Midbrain (tissue), 1 donor: ENCODE measurements at regions not wholly inside any gene's neighbourhood (a gene's known extent, or its start where the extent isn't known, plus 50 kb on each side); places are given as distances from the start of the nearest gene placed in this dataset.
"Not testable (repeated sequence)": the region's sequence is repeated elsewhere in the genome, so short reads cannot be mapped to it uniquely, and the experiment has no call there.

Experiments
- DNase-seq: peaks from one replicate; lab custom pipeline; 2025; lab: John Stamatoyannopoulos, UW

DNA sequence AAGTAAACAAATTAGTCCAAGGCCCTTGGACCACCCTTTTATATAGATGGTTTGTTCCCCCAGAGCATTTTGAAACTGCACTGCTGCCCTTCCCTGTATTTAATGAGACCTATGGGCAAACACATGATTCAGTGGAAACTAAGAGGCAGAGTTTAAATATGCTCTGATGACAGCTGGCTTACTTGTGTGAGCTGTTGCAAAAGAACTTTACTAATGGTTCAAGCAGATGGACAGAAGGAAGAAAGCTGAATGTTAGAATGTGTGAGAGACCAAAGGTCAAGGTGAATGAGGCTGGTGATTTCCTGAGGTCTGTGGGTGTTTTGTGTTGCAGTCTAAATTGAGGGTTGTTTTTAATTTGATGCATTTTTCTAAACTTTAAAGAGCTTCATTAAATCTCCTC lies 123.0 kb upstream of the CEP162 start:
- DNase-seq = no peak

DNA sequence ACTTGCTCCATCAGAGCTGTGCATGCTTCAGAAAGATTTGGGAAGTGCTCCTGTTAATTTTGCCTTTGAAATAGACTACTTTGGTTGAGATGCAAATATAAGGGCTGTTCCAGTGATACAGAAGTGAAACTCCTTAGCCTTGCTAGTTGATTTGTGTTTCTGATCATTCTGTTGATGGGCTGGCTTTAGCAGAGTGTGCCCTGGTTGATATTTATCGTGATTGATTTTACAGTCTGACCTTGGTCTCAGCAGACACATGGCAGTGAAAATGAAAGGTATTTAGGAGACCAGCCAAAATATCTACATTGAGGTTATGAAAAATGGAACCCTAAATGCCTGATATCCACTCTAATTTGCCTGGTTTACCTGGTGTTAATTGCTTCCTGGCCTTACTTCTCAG lies 122.1 kb upstream of the CEP162 start:
- DNase-seq = no peak

DNA sequence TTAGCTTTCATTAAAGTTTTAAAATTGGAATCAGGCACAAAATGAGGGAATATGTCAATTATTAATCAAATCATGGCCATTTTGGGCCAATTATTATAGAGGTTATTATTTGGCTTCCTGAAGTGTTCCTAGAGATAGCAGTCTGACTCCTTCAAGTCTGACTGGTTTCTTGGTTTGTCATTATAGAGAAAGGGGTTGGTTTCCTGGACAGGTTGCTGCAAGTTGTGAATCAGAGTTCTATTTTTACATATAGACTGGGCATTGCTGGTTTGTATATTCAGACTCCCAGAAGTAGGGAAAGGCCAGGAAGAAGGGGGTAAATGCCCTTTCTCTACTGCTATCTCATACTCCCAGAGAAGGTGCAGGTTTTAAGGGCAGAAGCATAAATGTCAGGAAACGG lies 121.4 kb upstream of the CEP162 start:
- DNase-seq = no peak

DNA sequence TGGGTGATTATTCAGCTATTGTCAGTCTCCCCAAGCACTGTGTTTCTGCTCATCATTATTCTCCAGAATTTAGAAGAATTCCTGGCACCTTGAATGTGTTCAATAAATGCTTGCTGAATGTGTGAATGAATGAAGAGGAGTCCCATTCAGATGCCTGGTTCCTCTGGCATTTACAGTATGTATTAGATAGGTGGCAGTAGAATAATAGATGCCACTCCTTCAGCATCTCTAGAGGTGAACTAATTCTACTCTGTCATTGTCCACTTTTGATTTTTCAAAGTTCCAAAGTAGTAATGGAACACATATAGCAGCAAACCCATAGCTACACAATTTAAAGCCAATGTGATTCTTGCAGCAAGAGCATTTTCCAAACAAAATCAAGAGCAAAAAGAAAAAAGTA lies 118.9 kb upstream of the CEP162 start:
- DNase-seq = no peak

DNA sequence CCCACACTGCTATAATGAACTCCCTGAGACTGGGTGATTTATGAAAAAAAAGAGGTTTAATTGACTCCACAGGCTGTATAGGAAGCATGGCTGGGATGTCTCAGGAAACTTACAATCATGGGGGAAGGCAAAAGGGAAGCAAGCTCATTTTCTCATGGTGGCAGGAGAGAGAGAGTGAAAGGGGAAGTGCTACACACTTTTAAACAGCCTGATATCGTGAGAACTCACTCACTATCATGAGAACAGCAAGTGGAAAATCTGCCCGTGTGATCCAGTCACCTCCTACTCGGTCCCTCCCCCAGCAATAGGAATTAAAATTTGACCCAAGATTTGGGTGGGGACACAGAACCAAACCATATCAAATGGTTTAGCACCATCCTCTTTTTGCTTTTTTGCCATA lies 116.6 kb upstream of the CEP162 start:
- DNase-seq = no peak

DNA sequence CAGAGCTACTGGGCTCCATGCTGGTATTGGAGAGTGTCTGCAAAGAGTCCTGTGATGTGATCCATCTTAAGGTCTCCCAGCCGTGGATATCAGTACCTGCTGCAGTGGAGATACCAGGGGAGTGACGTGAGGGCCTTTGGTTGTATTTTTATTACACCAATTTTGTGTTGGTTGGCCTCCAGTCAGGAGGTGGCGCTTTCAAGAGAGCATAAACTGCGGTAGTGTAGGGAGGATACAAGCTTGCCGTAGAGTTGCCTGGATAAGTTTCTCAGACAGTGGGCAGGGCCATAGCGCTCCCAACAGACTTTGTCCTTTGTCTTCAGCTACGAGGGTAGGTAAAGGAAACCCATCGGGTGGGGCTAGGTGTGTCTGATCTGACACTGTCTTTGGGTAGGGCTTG lies 113.0 kb upstream of the CEP162 start:
- no peak for DNase-seq

DNA sequence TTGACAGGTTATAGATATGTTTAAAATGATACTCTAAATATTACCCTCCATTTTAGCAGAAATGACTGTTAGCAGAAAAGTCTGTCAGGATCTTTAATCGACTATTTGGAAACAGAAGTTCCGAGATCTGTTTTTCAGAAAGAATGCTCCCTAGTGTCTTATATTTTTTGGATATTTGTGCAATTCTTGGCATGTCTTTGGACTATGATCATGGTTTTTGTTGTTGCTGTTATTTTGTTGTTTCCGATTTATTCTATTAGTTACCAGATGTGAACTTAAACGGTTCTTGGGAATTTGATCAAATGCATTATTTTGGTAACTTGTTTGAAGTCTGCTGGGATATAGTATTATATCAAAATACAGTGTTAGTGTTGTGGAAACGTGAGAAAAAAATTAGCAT lies 106.4 kb upstream of the CEP162 start:
- no peak for DNase-seq

DNA sequence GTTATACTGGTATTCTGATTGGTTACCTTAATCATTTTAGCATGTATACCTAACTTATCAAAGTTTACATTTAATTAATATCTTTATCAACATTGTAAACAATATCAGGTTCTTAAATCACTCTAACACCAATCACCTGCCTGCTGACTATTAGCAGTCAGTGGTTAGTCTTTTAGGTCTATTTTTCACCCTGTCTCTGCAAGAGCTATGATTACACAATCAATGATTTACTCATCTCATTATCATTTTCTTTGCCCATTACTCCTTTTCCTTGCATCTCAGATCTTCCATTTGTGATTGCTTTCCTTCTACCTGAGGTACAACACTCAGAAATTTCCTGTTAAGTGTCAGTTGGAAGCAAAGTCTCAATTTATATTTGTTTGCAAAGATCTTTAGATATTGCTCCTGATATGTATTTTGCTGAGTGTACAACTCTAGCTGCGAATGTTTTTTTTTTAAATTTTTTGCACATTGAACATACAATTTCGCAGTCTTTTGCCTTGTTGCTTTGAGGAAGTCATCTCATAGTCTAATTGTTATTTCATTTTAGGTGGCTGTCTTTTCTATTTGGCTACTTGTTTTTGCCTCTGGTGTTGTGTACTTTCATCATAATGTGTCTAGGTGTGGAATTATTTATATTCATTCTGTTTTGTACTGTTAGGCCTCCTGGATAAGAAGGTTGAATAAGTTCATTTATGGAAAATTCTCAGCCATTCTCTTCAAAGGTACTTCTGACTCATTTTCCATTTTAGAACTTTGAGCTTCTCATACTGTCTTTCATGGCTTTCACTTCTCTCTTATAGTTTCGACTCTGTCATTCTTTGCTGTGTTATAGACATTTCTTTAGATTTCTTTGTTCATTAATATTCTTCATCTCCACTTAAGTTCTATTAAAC lies 104.9 kb upstream of the CEP162 start:
- DNase-seq = no peak

DNA sequence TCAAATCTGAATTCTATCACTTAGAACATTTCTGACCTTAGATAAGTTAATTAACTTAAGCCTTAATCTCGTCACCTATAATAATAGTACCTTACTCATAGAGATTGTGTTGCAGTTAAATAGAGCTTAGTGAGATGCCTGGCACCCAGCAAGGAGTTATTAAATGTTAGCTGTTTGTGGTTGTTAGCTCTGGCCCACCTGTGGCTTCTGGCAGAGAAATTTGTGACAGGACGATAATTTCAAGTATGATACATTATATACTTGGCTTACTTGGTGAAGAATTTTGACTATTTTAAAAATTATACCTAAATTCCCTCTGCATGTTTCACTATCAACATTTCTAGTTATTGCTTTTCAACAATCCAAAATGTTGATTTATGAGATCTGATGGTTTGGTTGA lies 102.9 kb upstream of the CEP162 start:
- no peak for DNase-seq

DNA sequence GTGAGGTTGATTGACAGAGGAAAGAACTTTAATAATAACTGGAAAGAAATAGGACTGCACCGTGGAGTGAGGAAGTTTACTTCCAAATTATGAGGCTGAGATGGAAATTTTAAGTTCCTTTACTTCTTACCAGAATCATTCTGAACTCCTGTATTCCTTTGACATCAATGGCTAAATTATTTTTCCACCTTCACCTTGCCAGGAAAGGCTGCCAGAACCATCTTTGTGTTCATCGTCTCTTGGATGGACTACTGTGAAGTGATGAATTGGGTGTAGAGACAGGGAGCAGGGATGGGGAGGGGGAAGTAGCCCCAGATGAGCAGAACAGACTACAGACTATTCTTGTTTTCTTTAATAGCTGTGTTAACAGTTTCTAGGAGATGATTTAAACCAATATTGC lies 102.1 kb upstream of the CEP162 start:
- DNase-seq = no peak

DNA sequence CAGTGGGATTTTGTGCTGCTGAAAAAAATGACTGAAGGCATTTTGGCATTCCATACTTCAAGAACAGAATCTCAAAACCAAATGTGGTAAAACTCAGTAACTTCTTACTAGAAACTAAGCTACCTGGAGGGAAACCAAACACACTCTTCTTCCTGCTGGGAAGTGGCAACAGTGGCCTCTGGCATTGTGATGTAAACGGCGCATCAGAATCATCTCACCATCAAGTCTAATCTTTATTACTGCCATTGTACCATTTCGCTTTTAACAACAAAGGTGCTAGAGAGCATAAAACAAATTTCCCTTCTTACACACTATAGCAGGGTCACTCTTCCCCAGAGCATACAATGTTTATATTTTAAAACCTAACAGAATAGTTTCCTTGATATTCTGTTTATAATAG lies 101.6 kb upstream of the CEP162 start:
- no peak for DNase-seq

DNA sequence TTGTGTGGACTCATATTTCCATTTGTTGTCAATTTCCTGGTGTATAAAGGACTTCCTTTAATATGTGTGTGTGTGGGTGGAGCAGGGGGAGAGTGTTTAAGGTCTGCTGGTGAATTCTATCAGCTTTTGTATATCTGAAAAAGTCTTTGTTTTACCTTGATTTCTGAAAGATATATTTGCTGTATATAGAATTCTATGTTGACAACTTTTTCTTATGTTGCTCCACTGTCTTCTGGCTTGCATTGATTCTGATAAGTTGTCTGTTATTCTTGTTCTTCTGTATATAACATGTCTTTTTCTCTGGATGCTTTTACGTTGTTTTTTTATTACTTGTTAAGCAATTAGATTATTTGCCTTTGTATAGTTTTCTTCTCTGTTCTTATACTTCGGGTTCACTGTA lies 90.0 kb upstream of the CEP162 start:
- no peak for DNase-seq

DNA sequence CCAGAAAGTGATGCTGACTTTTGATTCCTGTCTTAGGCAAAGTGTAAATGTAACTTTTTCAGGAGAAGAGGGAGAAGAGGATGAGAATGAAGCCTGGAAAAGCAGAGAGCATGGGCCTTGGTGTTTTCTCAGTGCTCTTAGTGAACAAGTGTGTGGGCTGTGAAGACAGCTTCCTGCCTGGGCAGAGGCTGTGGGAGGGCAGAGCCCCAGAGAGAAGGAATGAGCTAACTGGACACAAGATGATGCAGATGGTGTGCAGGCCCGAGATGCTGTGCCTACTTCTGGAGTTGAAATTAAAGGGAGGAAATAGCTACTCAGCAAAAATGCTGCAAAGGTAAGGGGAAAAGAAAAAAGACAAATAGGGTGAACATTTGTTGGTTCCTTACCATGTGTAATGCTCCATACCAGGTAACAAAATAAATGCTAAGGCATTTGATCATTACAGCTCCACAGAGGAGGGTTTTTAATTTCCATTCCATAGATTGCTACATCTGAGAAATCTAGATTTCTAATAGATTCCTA lies 87.0 kb upstream of the CEP162 start:
- no peak for DNase-seq

DNA sequence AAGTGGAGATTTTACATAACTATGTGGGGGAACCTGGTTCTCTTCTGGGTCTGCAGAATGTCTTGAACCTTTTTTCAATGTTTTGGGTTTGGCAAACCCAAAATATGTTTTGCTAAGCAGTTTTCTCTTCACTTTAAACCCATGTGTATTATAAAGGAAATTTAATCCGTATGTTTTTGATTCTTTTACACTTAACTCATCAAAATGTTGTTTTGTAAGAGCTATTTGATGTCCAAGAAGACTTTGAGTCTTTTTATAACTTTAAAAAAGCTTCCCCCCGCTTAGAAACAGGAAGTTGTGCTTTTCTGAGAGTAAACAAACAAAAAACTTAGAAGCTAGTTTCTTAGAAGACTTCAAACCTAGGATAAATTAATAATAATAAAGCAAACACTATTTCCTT lies 81.9 kb upstream of the CEP162 start:
- DNase-seq = no peak

DNA sequence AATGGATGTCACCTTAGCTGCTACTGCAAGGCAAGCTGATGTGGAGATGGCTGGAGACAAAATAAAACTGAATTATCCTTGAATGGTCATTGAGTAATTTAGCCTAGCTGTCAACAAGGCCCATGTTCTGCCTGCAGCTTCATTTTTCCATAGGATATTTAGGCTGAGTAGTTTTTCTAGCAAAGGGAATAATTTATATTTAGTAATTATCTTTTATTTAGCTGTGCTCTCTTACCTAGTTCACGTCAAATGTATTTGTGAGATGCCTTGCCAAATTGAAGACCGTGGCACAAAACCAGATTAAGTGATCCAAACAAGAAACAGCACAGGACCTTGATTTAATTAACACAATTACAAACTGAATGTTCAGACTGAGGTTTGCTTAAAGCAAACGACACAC lies 77.4 kb upstream of the CEP162 start:
- no peak for DNase-seq

DNA sequence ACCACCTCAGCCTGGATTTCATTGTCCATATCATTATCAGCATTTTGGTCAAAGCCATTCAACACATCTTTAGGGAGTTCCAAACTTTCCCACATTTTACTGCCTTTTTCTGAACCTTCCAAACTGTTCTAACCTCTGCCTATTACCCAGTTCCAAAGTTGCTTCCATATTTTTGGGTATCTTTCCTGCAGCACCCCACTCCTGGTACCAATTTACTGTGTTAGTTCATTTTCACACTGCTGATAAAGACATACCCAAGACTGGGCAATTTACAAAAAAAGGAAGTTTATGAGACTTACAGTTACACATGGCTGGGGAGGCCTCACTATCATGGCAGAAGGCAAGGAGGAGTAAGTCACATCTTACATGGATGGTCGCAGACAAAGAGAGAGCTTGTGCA lies 63.6 kb upstream of the CEP162 start:
- DNase-seq = not testable (repeated sequence)

DNA sequence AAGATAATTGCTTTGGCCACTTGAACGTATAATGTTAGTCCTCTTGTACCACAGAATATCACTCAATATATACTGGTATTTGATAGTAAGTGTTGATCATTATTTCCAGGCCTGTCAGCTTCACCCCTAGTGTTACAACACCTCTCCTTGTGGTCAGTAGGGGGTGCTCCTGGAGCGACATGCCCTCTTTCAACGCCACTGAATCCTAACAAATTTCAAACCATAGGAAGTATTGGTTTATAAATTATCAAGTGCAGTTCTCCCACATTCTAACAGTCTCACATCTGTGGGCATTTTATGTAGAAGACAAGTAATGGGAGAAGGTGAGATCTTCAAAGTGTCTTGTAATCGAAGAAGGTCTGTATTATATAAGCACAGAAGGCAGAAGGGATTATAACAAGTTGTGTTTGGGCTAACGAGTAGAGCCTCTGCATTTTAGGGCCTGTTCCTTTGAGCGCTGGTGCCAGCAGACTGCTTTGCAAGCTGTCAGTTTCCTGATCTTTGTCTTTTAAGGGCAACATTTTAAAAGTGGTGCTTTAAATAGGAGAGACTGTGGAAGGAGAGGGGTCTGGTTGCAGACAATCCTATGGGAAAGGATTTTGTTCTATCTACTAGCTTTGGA lies 57.1 kb upstream of the CEP162 start:
- no peak for DNase-seq

DNA sequence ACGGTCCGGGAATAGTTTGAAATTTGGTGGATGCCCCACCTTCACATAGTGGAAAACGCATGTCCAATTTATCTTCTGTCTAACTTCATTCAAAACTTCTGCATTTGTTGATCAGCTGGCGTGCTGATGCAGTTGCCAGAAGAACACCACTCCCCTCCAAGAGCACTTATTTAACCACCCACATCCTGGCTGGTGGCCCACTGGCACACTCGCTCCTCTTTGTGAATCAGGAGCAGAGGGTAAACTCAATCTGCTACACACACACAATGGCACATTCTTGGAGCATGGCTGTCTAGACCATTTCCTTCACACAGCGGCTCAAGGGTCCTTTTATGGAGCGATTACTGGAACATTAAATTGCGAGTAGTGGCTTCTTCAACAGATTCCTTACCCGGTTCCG lies 55.1 kb upstream of the CEP162 start:
- DNase-seq = no peak

DNA sequence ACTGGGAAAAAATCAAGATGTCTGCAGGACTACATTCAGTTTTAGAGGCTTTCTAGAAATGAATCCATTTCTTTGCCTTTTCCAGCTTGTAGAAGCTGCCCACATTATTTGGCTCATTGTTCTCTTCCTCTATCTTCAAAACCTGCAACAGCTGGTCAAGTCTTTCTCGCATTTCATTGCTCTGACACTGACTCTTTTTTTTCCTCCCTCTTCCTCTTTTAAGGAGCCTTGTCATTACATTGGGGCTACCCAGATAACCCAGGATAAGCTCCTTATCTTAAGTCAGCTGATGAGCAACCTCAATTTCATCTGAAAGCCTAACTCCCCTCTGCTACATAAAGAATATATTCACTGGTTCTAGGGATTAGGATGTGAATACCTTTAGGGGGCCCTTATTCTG lies 53.2 kb upstream of the CEP162 start:
- no peak for DNase-seq

DNA sequence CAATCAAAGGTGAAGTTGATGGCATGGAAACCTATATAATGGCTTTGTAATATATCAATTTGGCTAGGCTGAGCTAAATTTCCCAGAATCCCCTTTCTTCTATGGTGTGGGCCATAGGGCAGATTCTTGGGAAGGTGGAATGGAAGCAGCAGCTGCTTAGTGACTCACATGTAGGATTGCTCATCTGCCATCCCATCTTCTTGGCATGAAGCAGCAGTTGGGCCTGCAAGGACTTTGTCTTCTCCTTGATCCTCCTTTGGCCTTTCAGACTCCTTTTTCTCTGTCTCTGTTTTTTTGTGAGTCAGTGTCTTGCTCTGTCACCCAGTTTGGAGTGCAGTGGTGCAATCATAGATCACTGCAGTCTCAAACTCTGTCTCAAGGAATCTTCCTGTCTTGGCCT lies 52.6 kb upstream of the CEP162 start:
- no peak for DNase-seq

DNA sequence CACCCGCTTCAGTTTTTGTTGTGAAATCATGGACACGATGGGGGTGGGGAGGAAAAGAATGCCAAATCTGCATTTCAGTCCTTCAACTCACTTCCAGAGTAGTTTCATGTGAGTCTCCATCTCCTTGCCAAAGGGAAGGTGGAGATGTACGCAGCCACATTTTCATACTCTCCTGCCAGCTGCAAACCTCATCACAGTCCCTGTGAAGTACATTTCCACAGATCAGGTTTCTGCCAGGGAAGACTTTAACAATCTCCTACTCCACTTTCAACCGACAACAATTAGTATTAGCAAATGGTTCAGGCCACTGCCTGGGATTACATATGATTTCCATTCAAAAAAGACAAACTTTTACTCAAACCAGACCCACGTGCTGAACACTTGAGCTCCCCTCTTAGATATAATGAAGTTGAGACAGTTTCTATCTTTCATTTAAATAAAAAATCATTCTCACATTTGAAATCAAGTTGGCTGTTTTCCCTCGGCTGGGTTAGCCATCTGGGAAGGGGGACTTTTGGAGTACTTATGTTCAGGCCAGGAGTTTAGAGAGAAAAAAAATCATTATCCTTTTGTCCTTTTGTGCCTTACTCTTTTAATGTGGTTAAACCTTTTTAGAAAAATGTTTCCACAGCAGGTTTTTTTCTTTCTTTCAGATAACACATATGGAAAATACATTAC lies 51.0 kb upstream of the CEP162 start:
- DNase-seq = no peak
